ENCODE measurements at regions not wholly inside any gene's neighbourhood (a gene's known extent, or its start where the extent isn't known, plus 50 kb on each side); places are given as distances from the start of the nearest gene placed in this dataset.

- no peak for DNase-seq
Measured at GRCh38 chr2:176687944-176688343, 418.7 kb downstream of the MTX2 start.

DNA sequence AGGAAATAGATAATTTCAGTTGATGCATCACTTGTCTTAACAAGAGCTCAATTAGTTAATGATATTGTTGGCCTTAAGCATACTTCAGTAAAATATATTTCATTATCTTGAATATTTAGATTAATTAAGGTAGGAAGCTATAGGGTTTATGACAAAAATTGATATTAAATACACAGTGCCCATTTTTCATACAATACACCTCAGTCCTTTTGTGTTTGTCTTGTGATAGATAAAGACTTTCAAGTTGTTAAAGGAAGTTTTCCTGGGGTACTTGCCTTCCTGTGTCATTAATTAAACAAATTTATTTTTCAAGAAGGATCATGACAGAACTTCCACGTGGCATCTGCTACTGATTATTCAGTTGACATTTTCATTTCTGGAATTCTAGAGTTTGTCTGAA, 420.5 kb downstream of the MTX2 start:
- no peak for DNase-seq

DNA sequence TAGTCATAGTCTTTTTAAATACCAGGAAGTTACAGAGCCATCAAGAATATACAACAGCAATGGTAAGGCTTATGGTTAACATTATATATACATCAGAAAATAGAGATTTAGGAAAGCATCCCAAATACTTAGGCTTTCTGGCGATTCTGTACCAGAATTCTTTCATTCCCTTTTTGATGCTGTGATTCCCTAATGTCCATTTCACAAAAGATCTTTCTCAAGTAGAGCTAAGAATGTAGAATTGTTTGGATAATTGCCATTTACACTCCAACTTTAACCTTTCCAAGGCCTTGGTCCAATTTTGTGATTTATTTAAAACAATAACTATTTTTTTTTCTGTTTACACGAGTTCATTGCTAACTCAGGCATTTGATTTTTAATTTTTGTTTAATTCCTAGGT, 422.2 kb downstream of the MTX2 start:
- DNase-seq, result no peak

DNA sequence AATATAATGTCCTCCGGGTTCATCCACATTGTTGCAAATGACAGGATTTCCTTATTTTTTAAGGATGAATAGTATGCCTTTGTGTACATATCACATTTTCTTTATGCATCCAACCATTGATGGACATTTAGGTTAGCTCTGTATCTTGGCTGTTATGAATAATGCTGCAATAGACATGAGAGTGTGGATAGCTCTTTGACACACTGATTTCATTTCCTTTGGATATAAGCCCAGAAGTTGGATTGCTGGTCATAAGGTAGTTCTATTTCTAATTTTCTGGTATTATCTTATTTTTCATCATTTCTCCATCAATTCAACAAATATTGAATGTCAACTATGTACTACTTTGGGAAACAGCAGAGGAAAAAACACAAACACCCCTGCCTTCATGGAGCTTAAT, 423.3 kb downstream of the MTX2 start:
- no peak for DNase-seq

DNA sequence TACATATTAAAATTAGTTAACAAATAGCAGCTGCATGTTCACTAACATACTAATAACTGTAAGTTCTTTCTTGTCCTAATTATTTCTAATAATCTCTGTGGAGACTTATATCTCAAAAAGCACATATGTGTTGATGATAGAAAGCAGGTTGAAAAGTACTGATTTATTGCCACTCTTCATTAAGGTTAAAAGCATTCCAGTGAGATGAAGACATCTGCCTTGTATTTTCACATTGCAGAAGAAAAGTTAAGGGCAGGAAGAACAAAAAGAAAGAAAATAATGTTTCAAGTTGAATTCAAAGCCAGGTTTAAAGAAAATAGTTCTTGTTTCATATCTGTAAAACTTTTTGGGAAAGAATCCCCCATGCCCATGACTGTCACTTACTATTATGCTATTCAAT, 429.9 kb downstream of the MTX2 start:
- no peak for DNase-seq

DNA sequence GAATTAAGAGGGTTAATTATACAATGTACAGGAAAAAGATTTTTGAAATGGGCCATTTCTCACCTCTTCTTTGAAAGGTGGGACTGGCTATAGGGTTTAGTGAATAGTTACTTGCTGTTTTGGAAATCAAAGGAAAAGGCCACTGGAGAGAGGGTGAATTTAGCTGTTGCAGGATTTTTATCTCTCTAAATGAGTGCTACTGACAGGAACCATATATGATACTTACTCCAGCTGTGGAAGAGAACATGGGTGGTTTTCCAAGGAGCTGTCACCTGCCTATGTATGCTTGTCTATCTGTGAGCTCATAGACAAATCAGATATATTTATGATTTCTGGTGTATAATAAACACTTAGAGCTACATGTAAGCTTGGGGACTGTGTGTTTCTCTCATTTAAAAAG, 430.4 kb downstream of the MTX2 start:
- DNase-seq, result no peak

- DNase-seq, result no peak
Measured at GRCh38 chr2:176702131-176702530, 432.9 kb downstream of the MTX2 start.

DNA sequence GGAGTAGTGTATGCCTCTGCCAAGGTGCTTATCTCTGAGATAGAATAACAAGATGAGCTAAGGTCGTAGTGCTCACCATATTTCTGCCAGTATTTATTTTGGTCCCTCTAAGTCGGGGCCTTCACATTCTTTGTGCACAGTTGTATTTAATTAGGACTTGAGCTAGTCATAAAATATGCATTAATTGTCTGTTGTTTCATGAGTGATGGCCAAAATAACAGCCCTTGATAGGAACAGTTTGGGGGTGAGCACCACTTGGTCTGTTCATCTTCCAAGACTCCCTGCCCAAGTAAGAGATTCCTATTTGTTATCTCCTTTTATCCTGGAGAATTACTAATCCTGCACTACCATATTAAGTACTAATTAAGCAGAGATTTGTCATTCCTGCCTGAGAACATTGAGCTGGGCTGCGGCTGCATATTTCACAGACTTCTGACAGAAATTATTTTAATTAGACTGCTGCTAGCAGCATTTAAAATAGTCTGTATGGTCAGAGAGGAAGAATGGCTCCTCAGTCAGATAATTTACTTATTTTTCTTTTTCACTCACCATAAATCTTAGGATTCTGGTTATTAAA, 435.1 kb downstream of the MTX2 start:
- DNase-seq, result no peak

GRCh38 chr2:176709149-176709951, 440.1 kb downstream of the MTX2 start:
- no peak for DNase-seq

- no peak for DNase-seq
Measured at GRCh38 chr2:176709991-176710390, 440.7 kb downstream of the MTX2 start.

- DNase-seq, result no peak
Measured at GRCh38 chr2:176710657-176711186, 441.5 kb downstream of the MTX2 start.

DNA sequence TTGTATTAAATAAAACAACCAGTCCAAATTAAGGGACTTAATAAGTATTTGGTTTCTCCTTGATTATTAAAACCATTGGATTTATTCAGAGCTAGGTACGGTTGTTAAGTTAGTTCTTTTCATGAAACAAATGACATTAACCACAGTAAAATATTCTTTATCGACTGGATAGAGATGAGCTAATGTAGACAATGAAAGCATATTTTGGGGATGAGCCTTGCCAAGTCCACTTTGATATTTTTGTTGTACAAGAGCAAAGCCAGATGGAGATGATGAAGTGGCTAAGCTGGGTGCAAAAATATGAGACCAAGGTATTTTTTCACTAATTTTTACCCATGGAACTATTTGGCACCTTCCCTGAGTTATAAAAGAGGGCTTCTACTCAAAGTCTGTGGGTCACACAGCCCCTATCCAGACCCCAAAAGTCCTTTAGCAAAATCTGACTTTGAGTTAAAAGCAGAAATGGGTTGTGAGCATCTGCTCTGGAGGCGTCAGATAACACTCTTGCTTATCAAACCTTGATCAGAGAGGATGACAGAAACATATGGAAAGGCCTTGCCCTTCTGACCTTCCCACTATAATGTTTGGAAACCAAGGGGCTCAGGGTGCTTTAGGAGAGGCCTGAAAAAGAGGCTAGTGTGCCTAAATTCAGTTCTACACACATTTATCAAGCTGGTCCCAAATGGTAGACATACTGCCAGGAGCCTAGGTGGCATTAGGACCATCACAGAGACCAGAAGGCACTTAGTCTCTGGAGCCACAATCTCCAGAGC, 456.8 kb downstream of the MTX2 start:
- no peak for DNase-seq

- no peak for DNase-seq
Measured at GRCh38 chr2:176727696-176728095, 458.5 kb downstream of the MTX2 start.

GRCh38 chr2:176729706-176730569, 460.7 kb downstream of the MTX2 start:
- DNase-seq, result no peak

DNA sequence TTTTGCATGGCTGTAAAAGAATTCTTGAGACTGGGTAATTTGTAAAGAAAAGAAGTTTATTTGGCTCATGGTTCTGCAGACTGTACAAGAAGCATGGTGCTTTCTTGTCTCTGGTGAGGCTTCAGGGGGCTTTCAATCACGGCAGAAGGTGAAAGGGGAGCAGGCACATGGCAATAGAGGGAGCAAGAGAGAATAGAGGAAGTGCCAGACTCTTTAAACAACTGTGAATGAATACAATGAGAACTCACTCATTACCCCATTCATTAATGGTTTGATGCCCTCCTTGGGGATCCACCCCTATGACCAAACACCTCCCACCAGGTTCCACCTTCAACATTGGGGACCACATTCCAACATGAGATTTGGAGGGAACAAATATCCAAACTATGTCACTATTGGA, 463.5 kb downstream of the MTX2 start:
- no peak for DNase-seq

DNA sequence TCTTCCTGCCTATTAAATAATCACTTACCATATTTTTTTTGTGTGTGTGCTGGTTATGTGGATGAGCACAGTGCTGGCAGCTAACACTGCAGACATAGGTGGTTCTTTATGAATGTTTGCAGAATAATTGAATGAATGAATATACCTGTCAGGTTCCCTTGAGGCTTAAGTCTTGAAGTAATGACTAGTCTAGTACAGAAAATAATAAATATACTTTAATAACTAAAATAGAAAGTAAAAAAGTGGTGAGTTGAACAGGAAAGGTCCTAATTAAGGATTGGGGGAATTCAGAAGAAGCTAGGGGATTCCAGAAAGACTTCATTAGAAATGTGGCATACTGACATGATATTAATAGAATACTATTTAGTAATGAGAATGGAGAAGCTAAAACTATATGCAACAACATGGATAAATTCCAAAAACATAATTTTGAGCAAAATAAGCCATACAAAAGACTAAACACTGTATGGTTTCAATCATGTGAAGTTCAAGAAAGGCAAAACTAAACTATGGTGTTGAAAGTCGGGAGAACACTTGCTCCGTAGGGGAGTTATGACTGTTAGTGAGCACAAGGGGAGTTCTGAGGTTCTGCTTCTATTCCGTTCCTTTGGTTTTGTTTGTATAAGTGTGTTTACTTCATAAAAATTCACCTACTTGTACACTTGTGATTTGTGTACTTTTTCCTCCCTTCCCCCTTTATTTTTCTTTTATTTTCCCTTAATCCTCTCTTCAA, 464.6 kb downstream of the MTX2 start:
- no peak for DNase-seq

GRCh38 chr2:176734868-176735267, 465.6 kb downstream of the MTX2 start:
- DNase-seq, result no peak

GRCh38 chr2:176742271-176742670, 470.3 kb upstream of the HNRNPA3 start:
- DNase-seq, result no peak

- no peak for DNase-seq
Measured at GRCh38 chr2:176743671-176744070, 468.9 kb upstream of the HNRNPA3 start.

DNA sequence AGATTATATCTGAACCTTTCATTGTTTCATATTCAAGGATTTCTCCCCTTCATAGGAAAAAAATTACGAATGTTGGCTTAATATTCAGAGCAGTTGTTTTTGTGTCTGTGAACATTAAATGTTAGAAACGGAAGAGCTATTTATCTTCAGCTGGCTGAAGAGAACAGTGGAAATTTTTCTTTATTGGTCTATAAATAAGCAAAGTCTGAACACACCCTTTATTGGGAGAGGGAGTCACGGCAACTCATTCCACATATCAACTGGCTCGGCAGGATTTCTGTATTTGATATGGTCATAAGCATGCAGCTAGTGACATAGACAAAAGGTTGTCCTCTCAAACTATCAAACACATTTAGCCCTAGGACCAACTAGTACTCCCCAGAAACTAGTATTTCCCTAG, 468.4 kb upstream of the HNRNPA3 start:
- no peak for DNase-seq

DNA sequence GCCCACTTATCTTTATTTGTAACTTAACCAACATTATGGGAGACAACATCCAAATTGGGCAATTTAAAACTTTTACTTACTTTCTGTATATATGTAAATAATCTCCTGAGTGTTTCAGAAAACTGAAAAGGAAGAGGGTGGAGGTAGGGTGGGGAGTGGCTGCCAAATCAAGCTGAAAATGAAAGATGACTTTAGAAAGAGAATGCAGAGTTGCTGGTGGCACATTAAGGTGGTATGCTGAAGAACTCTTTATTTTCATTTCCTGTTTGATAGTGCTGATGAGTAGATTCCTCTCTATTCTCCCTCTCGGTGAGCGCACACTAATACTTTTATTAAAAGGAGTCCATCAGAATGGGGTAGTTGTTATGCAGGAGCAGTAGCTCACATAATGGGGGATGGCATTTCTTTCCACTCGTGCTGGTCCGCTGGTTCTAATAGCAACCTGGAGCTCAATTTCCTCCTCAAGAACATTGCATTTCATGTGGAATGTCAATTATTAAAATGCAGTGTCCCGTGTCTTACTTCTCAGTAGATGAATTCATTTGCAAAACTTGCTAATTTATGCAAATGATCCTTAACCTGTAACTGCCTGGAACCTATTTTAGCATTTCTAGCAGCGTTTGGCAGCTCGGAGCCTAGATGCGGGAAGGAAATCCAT, 466.9 kb upstream of the HNRNPA3 start:
- no peak for DNase-seq

GRCh38 chr2:176746411-176746810, 466.2 kb upstream of the HNRNPA3 start:
- no peak for DNase-seq
